ENCODE measurements at regions not wholly inside any gene's neighbourhood (a gene's known extent, or its start where the extent isn't known, plus 50 kb on each side); places are given as distances from the start of the nearest gene placed in this dataset.
A peak's percentile ranks its signal among the peaks of the same experiment; 100 is the strongest.
"Not testable (repeated sequence)": the region's sequence is repeated elsewhere in the genome, so short reads cannot be mapped to it uniquely, and the experiment has no call there.

- no peak for DNase-seq (ENCODE audit: low spot score)
These were observed 748.7 kb upstream of the GOLIM4 start for GRCh38 chr3:168844472-168844871.

- no peak for DNase-seq (ENCODE audit: low spot score)
These were observed 747.8 kb upstream of the GOLIM4 start for GRCh38 chr3:168843481-168843880.

- DNase-seq (ENCODE audit: low spot score): no peak
These were observed 743.9 kb upstream of the GOLIM4 start for GRCh38 chr3:168839653-168840052.

GRCh38 chr3:168834558-168834957, 738.8 kb upstream of the GOLIM4 start:
- no peak for DNase-seq (ENCODE audit: low spot score)

GRCh38 chr3:168828943-168829342, 733.2 kb upstream of the GOLIM4 start:
- DNase-seq (ENCODE audit: low spot score): no peak

GRCh38 chr3:168828536-168828935, 732.8 kb upstream of the GOLIM4 start:
- DNase-seq (ENCODE audit: low spot score): no peak

GRCh38 chr3:168828014-168828413, 732.3 kb upstream of the GOLIM4 start:
- DNase-seq (ENCODE audit: low spot score): no peak

GRCh38 chr3:168824107-168824506, 728.4 kb upstream of the GOLIM4 start:
- no peak for DNase-seq (ENCODE audit: low spot score)

- no peak for DNase-seq (ENCODE audit: low spot score)
These were observed 727.7 kb upstream of the GOLIM4 start for GRCh38 chr3:168823466-168823865.

GRCh38 chr3:168820810-168821415, 725.2 kb upstream of the GOLIM4 start:
- DNase-seq (ENCODE audit: low spot score): peak; percentile 9

- DNase-seq (ENCODE audit: low spot score): no peak
These were observed 721.5 kb upstream of the GOLIM4 start for GRCh38 chr3:168817177-168817576.

- DNase-seq (ENCODE audit: low spot score): no peak
These were observed 720.2 kb upstream of the GOLIM4 start for GRCh38 chr3:168815946-168816345.

- DNase-seq (ENCODE audit: low spot score): no peak
These were observed 717.6 kb upstream of the GOLIM4 start for GRCh38 chr3:168813225-168813802.

GRCh38 chr3:168812234-168812633, 716.5 kb upstream of the GOLIM4 start:
- no peak for DNase-seq (ENCODE audit: low spot score)

- no peak for DNase-seq (ENCODE audit: low spot score)
These were observed 712.9 kb upstream of the GOLIM4 start for GRCh38 chr3:168808596-168808995.

- DNase-seq (ENCODE audit: low spot score): no peak
These were observed 711.7 kb upstream of the GOLIM4 start for GRCh38 chr3:168807448-168807847.

GRCh38 chr3:168806871-168807270, 711.1 kb upstream of the GOLIM4 start:
- no peak for DNase-seq (ENCODE audit: low spot score)

- DNase-seq (ENCODE audit: low spot score): no peak
These were observed 707.8 kb upstream of the GOLIM4 start for GRCh38 chr3:168803536-168803935.

GRCh38 chr3:168802766-168803165, 707.0 kb upstream of the GOLIM4 start:
- no peak for DNase-seq (ENCODE audit: low spot score)

GRCh38 chr3:168801794-168802193, 706.1 kb upstream of the GOLIM4 start:
- peak; percentile 60 for DNase-seq (ENCODE audit: low spot score)

GRCh38 chr3:168796339-168796738, 700.6 kb upstream of the GOLIM4 start:
- peak; percentile 40 for DNase-seq (ENCODE audit: low spot score)

- no peak for DNase-seq (ENCODE audit: low spot score)
These were observed 698.7 kb upstream of the GOLIM4 start for GRCh38 chr3:168794427-168794826.

GRCh38 chr3:168782193-168782592, 686.5 kb upstream of the GOLIM4 start:
- no peak for DNase-seq (ENCODE audit: low spot score)

- not testable (repeated sequence) for DNase-seq (ENCODE audit: low spot score)
These were observed 684.4 kb upstream of the GOLIM4 start for GRCh38 chr3:168779970-168780645.
